NCI-H748 (cell line): ENCODE measurements at regions not wholly inside any gene's neighbourhood (a gene's known extent, or its start where the extent isn't known, plus 50 kb on each side); places are given as distances from the start of the nearest gene placed in this dataset.

Source experiments
- DNase-seq: peaks from one replicate; lab custom pipeline; 2025; ENCODE audit not compliant: unreplicated experiment; lab: John Stamatoyannopoulos, UW

- DNase-seq, result no peak
These were observed 52.4 kb upstream of the FICD start for GRCh38 chr12:108462686-108463085.

GRCh38 chr12:108461058-108461660 lies 53.9 kb upstream of the FICD start:
- DNase-seq, result no peak

- DNase-seq, result no peak
These were observed 55.9 kb upstream of the FICD start for GRCh38 chr12:108459149-108459548.

- DNase-seq, result no peak
These were observed 57.2 kb upstream of the FICD start for GRCh38 chr12:108457734-108458361.

GRCh38 chr12:108457006-108457733 lies 57.9 kb upstream of the FICD start:
- peak; percentile 65 for DNase-seq

- DNase-seq, result no peak
These were observed 59.4 kb upstream of the FICD start for GRCh38 chr12:108455706-108456105.

GRCh38 chr12:108454539-108455139 lies 60.4 kb upstream of the FICD start:
- no peak for DNase-seq

GRCh38 chr12:108449478-108449877 lies 65.6 kb upstream of the FICD start:
- peak; percentile 42 for DNase-seq

- DNase-seq, result no peak
These were observed 66.8 kb upstream of the FICD start for GRCh38 chr12:108448246-108448645.

GRCh38 chr12:108447168-108447832 lies 67.8 kb upstream of the FICD start:
- no peak for DNase-seq

- no peak for DNase-seq
These were observed 68.3 kb upstream of the FICD start for GRCh38 chr12:108446766-108447165.

GRCh38 chr12:108442910-108443309 lies 72.2 kb upstream of the FICD start:
- DNase-seq, result no peak

- DNase-seq, result no peak
These were observed 73.0 kb upstream of the FICD start for GRCh38 chr12:108442067-108442466.

GRCh38 chr12:108441549-108441948 lies 73.5 kb upstream of the FICD start:
- DNase-seq, result no peak

- DNase-seq, result no peak
These were observed 74.3 kb upstream of the FICD start for GRCh38 chr12:108440736-108441135.

- DNase-seq, result no peak
These were observed 76.4 kb upstream of the FICD start for GRCh38 chr12:108438667-108439066.

- DNase-seq, result peak; percentile 30
These were observed 82.5 kb upstream of the FICD start for GRCh38 chr12:108432423-108433121.

- no peak for DNase-seq
These were observed 84.2 kb upstream of the FICD start for GRCh38 chr12:108430926-108431325.

GRCh38 chr12:108430245-108430644 lies 84.8 kb upstream of the FICD start:
- peak; percentile 45 for DNase-seq

- DNase-seq, result no peak
These were observed 86.2 kb upstream of the CMKLR1 start for GRCh38 chr12:108425238-108425795.
